Pancreas (tissue), 10 donors: ENCODE measurements at regions not wholly inside any gene's neighbourhood (a gene's known extent, or its start where the extent isn't known, plus 50 kb on each side); places are given as distances from the start of the nearest gene placed in this dataset.

Experiments
- ATAC-seq, 4 donors: fragments of 200-7000 bp; cut with Tn5 transposase; one replicate each; pipeline versions ENCODE4 v1.8.0 to v1.9.1; 2020; ENCODE audit warnings: mild to moderate bottlenecking in 4 of 4, moderate library complexity in 4 of 4
- DNase-seq, 6 donors: peaks; one replicate each; pipeline ENCODE4 v3.0.0-alpha.2; 2020
- FAIRE-seq: peaks from 2 replicates; lab custom pipeline; 2012; peaks lifted over from hg19 to GRCh38; lab: Jason Lieb, UNC
- H3K27ac ChIP-seq, 4 donors: fragments of 200-600 bp; sonication (generic); 1 replicate in 3 of 4; 2 replicates in 1 of 4; pipeline versions ENCODE4 v1.5.0 to v1.8.0; 2020
- H3K27me3 ChIP-seq, 4 donors: fragments of 200-600 bp; one replicate each; pipeline ENCODE4 v1.8.0; 2021
- H3K36me3 ChIP-seq, 3 donors: fragments of 200-600 bp; sonication (generic) in 1 of 3; one replicate each; pipeline versions ENCODE4 v1.5.0 to v1.8.0; 2020 to 2021
- H3K4me1 ChIP-seq, 3 donors: fragments of 200-600 bp; one replicate each; pipeline ENCODE4 v1.8.0; 2021
- H3K4me3 ChIP-seq, 4 donors: fragments of 200-600 bp; sonication (generic) in 2 of 4; one replicate each; pipeline versions ENCODE4 v1.5.0 to v1.8.0; 2020 to 2021
- H3K9me3 ChIP-seq, 4 donors: fragments of 200-600 bp; one replicate each; pipeline ENCODE4 v1.8.0; 2021
- CTCF ChIP-seq, 4 donors: fragments of 200-600 bp; sonication (generic) in 3 of 4; IDR thresholded peaks; one replicate each; pipeline versions ENCODE4 v1.5.0 to v1.8.0; 2021; ENCODE audit warnings: antibody characterized with exemption in 4 of 4
- WGBS, 2 donors: extraction: QIAGEN DNeasy Blood & Tissue Kit; methylation state at CpG; one replicate each; pipeline ENCODE4 v1.1.7; 2013; 5-methylcytosine and 5-hydroxymethylcytosine counted together
- intact Hi-C, 3 donors: fragments of 100-400 bp; cut with DNase I; formaldehyde crosslinking; loops; one replicate each; pipeline versions ENCODE4 v1.11.1 to v1.14.2; 2022
- donor health status: healthy with polysubstance abuse.
- donor health status: DM: no; HTN: no; CAD: no; lungs with moderate emphysema.
- donor health status: DM: no; HTN: no; CAD: no.
- donor health status: control.
- donor health status: control.
- donor health status: Bipolar disorder and iron deficiency.
- donor health status: DM: yes; HTN: yes; CAD: no.
- donor health status: DM: no; HTN: no; CAD: no.
- donor health status: DM: no; HTN: no; CAD: no.
- donor health status: DM: yes; HTN: yes; CAD: no.

GRCh38 chr4:22201256-22201655 lies 252.7 kb upstream of the KCNIP4 start:
- Histone ChIP-seq H3K4me3 (no peak overlapping the region), H3K36me3 (no peaks in the 10 kb centered on the region), H3K27me3 (no peaks in the 10 kb centered on the region), H3K4me1 (no peaks in the 10 kb centered on the region), H3K27ac (no peak overlapping the region), H3K9me3 (no peaks in the 10 kb centered on the region)
- no peak for DNase-seq
- no peak for ATAC-seq
- no peak for TF ChIP-seq CTCF (IDR thresholded peaks at IDR 0.05)
- no peak for FAIRE-seq
- 10 to 14% methylated on average over 2 of the region's 2 CpGs for WGBS, 2 donors
- intact Hi-C loops: no loop called here

GRCh38 chr4:22196551-22196950 lies 248.0 kb upstream of the KCNIP4 start:
- TF ChIP-seq CTCF (IDR thresholded peaks at IDR 0.05): no peak
- ATAC-seq: no peak
- Histone ChIP-seq H3K36me3 (no peaks in the 10 kb centered on the region), H3K4me3 (no peak overlapping the region), H3K4me1 (no peaks in the 10 kb centered on the region), H3K27ac (no peak overlapping the region), H3K27me3 (no peaks in the 10 kb centered on the region), H3K9me3 (no peaks in the 10 kb centered on the region)
- intact Hi-C loops: no loop called here
- no peak for FAIRE-seq
- WGBS, 2 donors: 62 to 73% methylated on average over 3 of the region's 3 CpGs
- no peak for DNase-seq

- intact Hi-C loops: no loop called here
- FAIRE-seq (no peak), DNase-seq (no peak), ATAC-seq (no peak)
- H3K4me3 ChIP-seq: no peak overlapping the region
- H3K27me3 ChIP-seq: no peaks in the 10 kb centered on the region
- no peak overlapping the region for H3K27ac ChIP-seq
- 6% methylated on average over 5 of the region's 5 CpGs for WGBS, 2 donors
- TF ChIP-seq CTCF (IDR thresholded peaks at IDR 0.05): no peak
- no peaks in the 10 kb centered on the region for H3K4me1 ChIP-seq
- H3K9me3 ChIP-seq: no peaks in the 10 kb centered on the region
- no peaks in the 10 kb centered on the region for H3K36me3 ChIP-seq
Observed at GRCh38 chr4:22192084-22192511, 243.5 kb upstream of the KCNIP4 start.

GRCh38 chr4:22191565-22191964 lies 243.0 kb upstream of the KCNIP4 start:
- TF ChIP-seq CTCF (IDR thresholded peaks at IDR 0.05): no peak
- no peak overlapping the region for H3K27ac ChIP-seq
- DNase-seq (no peak), FAIRE-seq (no peak), ATAC-seq (no peak)
- 27 to 31% methylated on average over 2 of the region's 2 CpGs for WGBS, 2 donors
- H3K9me3 ChIP-seq: no peaks in the 10 kb centered on the region
- no peaks in the 10 kb centered on the region for H3K4me1 ChIP-seq
- intact Hi-C loops: no loop called here
- no peak overlapping the region for H3K4me3 ChIP-seq
- no peaks in the 10 kb centered on the region for H3K27me3 ChIP-seq
- H3K36me3 ChIP-seq: no peaks in the 10 kb centered on the region

GRCh38 chr4:22190855-22191254 lies 242.3 kb upstream of the KCNIP4 start:
- no peak for TF ChIP-seq CTCF (IDR thresholded peaks at IDR 0.05)
- Histone ChIP-seq H3K9me3 (no peaks in the 10 kb centered on the region), H3K4me3 (no peak overlapping the region), H3K27ac (no peak overlapping the region), H3K27me3 (no peaks in the 10 kb centered on the region), H3K36me3 (no peaks in the 10 kb centered on the region), H3K4me1 (no peaks in the 10 kb centered on the region)
- intact Hi-C loops: no loop called here
- DNase-seq (no peak), ATAC-seq (peak in 1 of 4 donors; percentile 41), FAIRE-seq (no peak)
- 67 to 70% methylated on average over 1 of the region's 1 CpG for WGBS, 2 donors
